ENCODE measurements at regions not wholly inside any gene's neighbourhood (a gene's known extent, or its start where the extent isn't known, plus 50 kb on each side); places are given as distances from the start of the nearest gene placed in this dataset.

DNA sequence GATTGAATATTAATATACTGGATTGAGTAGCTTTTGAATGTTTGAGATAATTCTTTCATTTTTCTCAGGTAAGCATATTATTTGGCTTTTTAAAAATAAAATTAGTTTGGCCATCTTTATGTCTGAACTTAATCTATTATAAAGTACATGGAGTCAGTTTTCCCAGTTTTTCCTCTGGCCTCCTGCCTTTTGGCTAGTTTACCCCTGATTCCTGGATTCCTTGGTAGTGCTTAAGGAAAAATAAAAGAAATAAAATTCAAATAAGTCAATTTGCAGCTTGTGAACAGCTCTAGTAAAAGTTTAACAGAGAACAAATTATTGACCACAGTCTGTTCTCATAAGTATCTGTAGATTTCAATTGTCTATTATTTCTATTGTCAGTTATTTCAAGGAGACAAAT, 89.4 kb downstream of the COL6A6 start:
- no peak for TF ChIP-seq SIN3A (IDR thresholded peaks at IDR 0.05; ENCODE audit: borderline replicate concordance, insufficient read depth, low read depth, low read length)
- TF ChIP-seq CTCF (IDR thresholded peaks at IDR 0.05): no peak

Measured in Panc1 (cell line).